SK-N-SH (cell line): ENCODE measurements at regions not wholly inside any gene's neighbourhood (a gene's known extent, or its start where the extent isn't known, plus 50 kb on each side); places are given as distances from the start of the nearest gene placed in this dataset.

Experiments used
- CTCF ChIA-PET: fragments of 300-600, 350-600 bp; formaldehyde crosslinking; extraction: SDS; loops from one replicate; lab custom pipeline; 2021; lab: Yijun Ruan, JAX
- POLR2A ChIA-PET: fragments of 350-600 bp; sonication (Branson Sonifier 250); formaldehyde crosslinking; extraction: SDS; loops from one replicate; lab custom pipeline; 2020; ENCODE audit warnings: antibody characterized with exemption, inconsistent platforms; lab: Yijun Ruan, JAX
- DNase-seq: peaks from one replicate; pipeline ENCODE4 v3.0.0; 2012
- H2AFZ ChIP-seq: fragments of 200-600 bp; sonication (generic); 2 replicates; pipeline ENCODE4 v1.8.1; 2016; ENCODE audit warnings: antibody characterized with exemption, mild to moderate bottlenecking, low read depth
- H3F3A ChIP-seq: fragments of 200-600 bp; sonication (generic); replicated peaks from 2 replicates; pipeline ENCODE3; 2016; ENCODE audit warnings: antibody characterized with exemption, mild to moderate bottlenecking; ENCODE audit not compliant: insufficient read depth
- H3K27ac ChIP-seq, 2 experiments: fragments of 200-500 bp in 1 of 2; fragments of 200-600 bp in 1 of 2; sonication (Bioruptor generic) in 1 of 2; sonication (generic), shearing (Covaris generic) in 1 of 2; 2 replicates each; pipeline versions ENCODE4 v1.5.1 to v1.6.1; 2014 to 2016; ENCODE audit warnings: low read depth in 2 of 2, inconsistent platforms in 1 of 2, low read length in 1 of 2, mild to moderate bottlenecking in 1 of 2, mixed read lengths in 1 of 2
- H3K27me3 ChIP-seq: fragments of 200-600 bp; sonication (generic), shearing (Covaris generic); 2 replicates; pipeline ENCODE4 v1.6.1; 2016; ENCODE audit warnings: mixed run types; ENCODE audit not compliant: insufficient read depth
- H3K36me3 ChIP-seq, 2 experiments: fragments of 200-500 bp in 1 of 2; fragments of 200-600 bp in 1 of 2; sonication (Bioruptor generic) in 1 of 2; sonication (generic) in 1 of 2; replicated peaks in 1 of 2; 2 replicates each; pipeline versions ENCODE3 to v1.5.1; 2014 to 2016; ENCODE audit warnings: low read length in 1 of 2, mild to moderate bottlenecking in 1 of 2; ENCODE audit not compliant: insufficient read depth in 2 of 2, control insufficient read depth in 1 of 2
- H3K4me1 ChIP-seq, 2 experiments: fragments of 200-500 bp in 1 of 2; fragments of 200-600 bp in 1 of 2; sonication (Bioruptor generic) in 1 of 2; sonication (generic), shearing (Covaris generic) in 1 of 2; 2 replicates each; pipeline versions ENCODE4 v1.5.1 to v1.6.1; 2014 to 2016; ENCODE audit warnings: low read depth in 1 of 2, low read length in 1 of 2, mixed run types in 1 of 2; ENCODE audit not compliant: insufficient read depth in 2 of 2, control insufficient read depth in 1 of 2
- H3K4me2 ChIP-seq: fragments of 200-600 bp; sonication (generic), shearing (Covaris generic); 2 replicates; pipeline ENCODE4 v1.6.1; 2017; ENCODE audit warnings: mixed run types
- H3K4me3 ChIP-seq, 2 experiments: fragments of 200-500 bp in 1 of 2; fragments of 200-600 bp in 1 of 2; sonication (Bioruptor generic) in 1 of 2; sonication (generic), shearing (Covaris generic) in 1 of 2; 2 replicates each; pipeline versions ENCODE4 v1.5.1 to v1.8.1; 2014 to 2016; ENCODE audit warnings: low read depth in 2 of 2, inconsistent platforms in 1 of 2, low read length in 1 of 2, mild to moderate bottlenecking in 1 of 2, mixed read lengths in 1 of 2, moderate library complexity in 1 of 2
- H3K79me2 ChIP-seq: fragments of 200-600 bp; sonication (generic); 2 replicates; pipeline ENCODE4 v1.8.1; 2017; ENCODE audit warnings: mild to moderate bottlenecking; ENCODE audit not compliant: insufficient read depth
- H3K9ac ChIP-seq: fragments of 200-600 bp; sonication (generic); 2 replicates; pipeline ENCODE4 v1.6.1; 2017; ENCODE audit warnings: mixed run types
- H3K9me2 ChIP-seq: fragments of 200-600 bp; sonication (generic); 2 replicates; pipeline ENCODE4 v1.6.1; 2017; ENCODE audit warnings: mixed run types
- H3K9me3 ChIP-seq: fragments of 200-600 bp; sonication (generic); 2 replicates; pipeline ENCODE4 v1.6.1; 2017; ENCODE audit warnings: mixed run types, mild to moderate bottlenecking, moderate library complexity
- H4K20me1 ChIP-seq: fragments of 200-600 bp; sonication (generic); 2 replicates; pipeline ENCODE4 v1.6.1; 2017; ENCODE audit warnings: mild to moderate bottlenecking, mixed run types; ENCODE audit not compliant: insufficient read depth
- EP300 ChIP-seq, 2 experiments: IDR thresholded peaks; 2 replicates each; pipeline versions ENCODE4 v1.4.0 to v1.6.1; 2012; ENCODE audit warnings: borderline replicate concordance in 1 of 2, low read depth in 1 of 2, low read length in 1 of 2
- GABPA ChIP-seq: IDR thresholded peaks from 2 replicates; pipeline ENCODE4 v1.4.0; 2012; ENCODE audit warnings: low read depth, mild to moderate bottlenecking
- MEF2A ChIP-seq: IDR thresholded peaks from 2 replicates; pipeline ENCODE4 v1.4.0; 2012; ENCODE audit warnings: low read depth, borderline replicate concordance
- MXI1 ChIP-seq: IDR thresholded peaks from 2 replicates; pipeline ENCODE4 v1.6.1; 2012; ENCODE audit warnings: mild to moderate bottlenecking, low read depth, low read length, improper control_type of control experiment
- RAD21 ChIP-seq: IDR thresholded peaks from 2 replicates; pipeline ENCODE4 v1.6.1; 2012; ENCODE audit warnings: mild to moderate bottlenecking, low read length
- RCOR1 ChIP-seq: fragments of 150-350 bp; IDR thresholded peaks from 2 replicates; pipeline ENCODE4 v1.6.1; 2017; ENCODE audit warnings: antibody characterized with exemption, low read length
- RXRA ChIP-seq: IDR thresholded peaks from 2 replicates; pipeline ENCODE4 v1.4.0; 2012; ENCODE audit warnings: low read depth, mild to moderate bottlenecking, borderline replicate concordance
- SIN3A ChIP-seq: IDR thresholded peaks from 2 replicates; pipeline ENCODE4 v1.6.1; 2012; ENCODE audit warnings: low read depth, mild to moderate bottlenecking, low read length, moderate library complexity, borderline replicate concordance
- SMC3 ChIP-seq: IDR thresholded peaks from 2 replicates; pipeline ENCODE4 v1.6.1; 2012; ENCODE audit warnings: low read depth, low read length, improper control_type of control experiment
- TCF12 ChIP-seq: IDR thresholded peaks from 2 replicates; pipeline ENCODE4 v1.4.0; 2012
- TEAD4 ChIP-seq: IDR thresholded peaks from 2 replicates; pipeline ENCODE4 v1.4.0; 2012; ENCODE audit warnings: mild to moderate bottlenecking, borderline replicate concordance; ENCODE audit not compliant: insufficient read depth
- ZBTB33 ChIP-seq: IDR thresholded peaks from 2 replicates; pipeline ENCODE4 v1.4.0; 2012; ENCODE audit warnings: low read depth, borderline replicate concordance
- WGBS: methylation state at CpG from one replicate; pipeline ENCODE4 v1.1.6; 2017; ENCODE audit warnings: low lambda C conversion rate; 5-methylcytosine and 5-hydroxymethylcytosine counted together
- TF ChIP-seq, protein P1 (sequence below): fragments of 150-350 bp; IDR thresholded peaks from 2 replicates; pipeline ENCODE4 v1.6.1; 2017; ENCODE audit warnings: antibody characterized with exemption, low read length, low read depth, borderline replicate concordance
- TF ChIP-seq, protein P2 (sequence below): IDR thresholded peaks from 2 replicates; pipeline ENCODE4; 2012

- H2AFZ ChIP-seq, result no peak overlapping the region
- no peak for DNase-seq
- no peak overlapping the region for H3K4me2 ChIP-seq
- no peak overlapping the region for H3K27ac ChIP-seq
- H4K20me1 ChIP-seq, result no peaks in the 10 kb centered on the region
- H3K9me2 ChIP-seq, result no peaks in the 10 kb centered on the region
- no peaks in the 10 kb centered on the region for H3F3A ChIP-seq
- H3K36me3 ChIP-seq, result no peaks in the 10 kb centered on the region
- no peaks in the 10 kb centered on the region for H3K79me2 ChIP-seq
- no peaks in the 10 kb centered on the region for H3K4me1 ChIP-seq
- POLR2A ChIA-PET, result no interaction called here
- no peak for TF ChIP-seq TEAD4
- TF ChIP-seq MEF2A, result no peak
- TF ChIP-seq MXI1, result no peak
- TF ChIP-seq, protein P1, sequence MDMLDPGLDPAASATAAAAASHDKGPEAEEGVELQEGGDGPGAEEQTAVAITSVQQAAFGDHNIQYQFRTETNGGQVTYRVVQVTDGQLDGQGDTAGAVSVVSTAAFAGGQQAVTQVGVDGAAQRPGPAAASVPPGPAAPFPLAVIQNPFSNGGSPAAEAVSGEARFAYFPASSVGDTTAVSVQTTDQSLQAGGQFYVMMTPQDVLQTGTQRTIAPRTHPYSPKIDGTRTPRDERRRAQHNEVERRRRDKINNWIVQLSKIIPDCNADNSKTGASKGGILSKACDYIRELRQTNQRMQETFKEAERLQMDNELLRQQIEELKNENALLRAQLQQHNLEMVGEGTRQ, result no peak
- H3K27me3 ChIP-seq, result no peaks in the 10 kb centered on the region
- CTCF ChIA-PET, result no interaction called here
- H3K9me3 ChIP-seq, result no peaks in the 10 kb centered on the region
- no peak overlapping the region for H3K9ac ChIP-seq
- 6% methylated on average over 7 of the region's 7 CpGs for WGBS
- no peak overlapping the region for H3K4me3 ChIP-seq
Measured at GRCh38 chr2:221087779-221088178, 484.3 kb downstream of the EPHA4 start.

DNA sequence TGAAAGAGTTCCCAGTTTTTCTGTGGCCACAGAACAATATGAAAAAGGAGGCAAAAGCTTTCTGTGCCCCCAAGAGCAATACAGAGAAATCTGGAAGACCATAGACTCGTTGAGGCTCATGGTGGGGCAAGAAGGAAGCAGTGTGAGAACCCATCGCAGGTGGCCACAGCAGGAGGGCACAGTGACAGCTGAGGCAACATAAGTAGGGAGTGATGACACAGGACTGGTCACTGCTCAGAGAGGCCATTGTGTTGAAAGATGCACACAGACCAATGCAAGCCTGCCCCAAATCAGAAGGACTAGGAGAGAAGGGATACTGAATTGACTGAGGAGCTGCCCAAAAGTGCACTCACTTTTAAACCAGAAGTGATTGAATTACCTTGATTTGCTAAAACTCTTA lies 483.6 kb downstream of the EPHA4 start:
- H3K27me3 ChIP-seq, result no peaks in the 10 kb centered on the region
- H3K36me3 ChIP-seq, result no peaks in the 10 kb centered on the region
- DNase-seq, result no peak
- H3K4me2 ChIP-seq, result no peak overlapping the region
- ChIA-PET CTCF (no interaction called here), POLR2A (no interaction called here)
- no peak overlapping the region for H3K27ac ChIP-seq
- no peak overlapping the region for H3K9ac ChIP-seq
- no peak overlapping the region for H3K4me3 ChIP-seq
- no peaks in the 10 kb centered on the region for H3K9me3 ChIP-seq
- H4K20me1 ChIP-seq, result no peaks in the 10 kb centered on the region
- H3K4me1 ChIP-seq, result no peaks in the 10 kb centered on the region
- H2AFZ ChIP-seq, result no peak overlapping the region
- WGBS, result 10% methylated on average over 2 of the region's 2 CpGs
- H3K9me2 ChIP-seq, result no peaks in the 10 kb centered on the region
- H3F3A ChIP-seq, result no peaks in the 10 kb centered on the region
- H3K79me2 ChIP-seq, result no peaks in the 10 kb centered on the region
- TF ChIP-seq RAD21 (no peak), SIN3A (no peak), ZBTB33 (no peak), RXRA (no peak), TCF12 (no peak), RCOR1 (no peak), GABPA (no peak), EP300 (IDR thresholded peaks at IDR 0.05; ENCODE audit: borderline replicate concordance in 1 of 2, low read depth in 1 of 2, low read length in 1 of 2) (no peak), MEF2A (no peak), SMC3 (no peak)
- TF ChIP-seq, protein P1, result no peak
- TF ChIP-seq, protein P2, sequence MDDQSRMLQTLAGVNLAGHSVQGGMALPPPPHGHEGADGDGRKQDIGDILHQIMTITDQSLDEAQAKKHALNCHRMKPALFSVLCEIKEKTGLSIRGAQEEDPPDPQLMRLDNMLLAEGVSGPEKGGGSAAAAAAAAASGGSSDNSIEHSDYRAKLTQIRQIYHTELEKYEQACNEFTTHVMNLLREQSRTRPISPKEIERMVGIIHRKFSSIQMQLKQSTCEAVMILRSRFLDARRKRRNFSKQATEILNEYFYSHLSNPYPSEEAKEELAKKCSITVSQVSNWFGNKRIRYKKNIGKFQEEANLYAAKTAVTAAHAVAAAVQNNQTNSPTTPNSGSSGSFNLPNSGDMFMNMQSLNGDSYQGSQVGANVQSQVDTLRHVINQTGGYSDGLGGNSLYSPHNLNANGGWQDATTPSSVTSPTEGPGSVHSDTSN, result no peak
